ENCODE measurements at regions not wholly inside any gene's neighbourhood (a gene's known extent, or its start where the extent isn't known, plus 50 kb on each side); places are given as distances from the start of the nearest gene placed in this dataset.
"Not testable (repeated sequence)": the region's sequence is repeated elsewhere in the genome, so short reads cannot be mapped to it uniquely, and the experiment has no call there.

- DNase-seq (ENCODE audit: insufficient read length, low spot score), result no peak
- TF ChIP-seq TAF1 (IDR thresholded peaks at IDR 0.05; ENCODE audit: low read depth, low read length), result no peak
- no peak for FAIRE-seq
These were observed 365.4 kb downstream of the BRD1 start for GRCh38 chr22:49462291-49462690.

- DNase-seq (ENCODE audit: insufficient read length, low spot score) (no peak), FAIRE-seq (no peak)
- no peak for TF ChIP-seq POU2F2 (IDR thresholded peaks at IDR 0.05; ENCODE audit: low read depth, low read length)
- no peak for TF ChIP-seq POLR2AphosphoS5 (IDR thresholded peaks at IDR 0.05; ENCODE audit: low read depth, low read length)
These were observed 366.0 kb downstream of the BRD1 start for GRCh38 chr22:49461674-49462073.

GRCh38 chr22:49460592-49461281, 366.9 kb downstream of the BRD1 start:
- no peak for DNase-seq (ENCODE audit: insufficient read length, low spot score)
- FAIRE-seq, result no peak
- TF ChIP-seq PAX5 (IDR thresholded peaks at IDR 0.05; ENCODE audit: insufficient read depth, low read length, severe bottlenecking) (no peak), TAF1 (IDR thresholded peaks at IDR 0.05; ENCODE audit: low read depth, low read length) (no peak), SPI1 (IDR thresholded peaks at IDR 0.05; ENCODE audit: low read depth, low read length) (no peak), POLR2A (IDR thresholded peaks at IDR 0.05; ENCODE audit: low read depth, low read length) (no peak), POU2F2 (IDR thresholded peaks at IDR 0.05; ENCODE audit: low read depth, low read length) (no peak), POLR2AphosphoS5 (IDR thresholded peaks at IDR 0.05; ENCODE audit: low read depth, low read length) (no peak)

GRCh38 chr22:49460091-49460490, 367.6 kb downstream of the BRD1 start:
- no peak for TF ChIP-seq SPI1 (IDR thresholded peaks at IDR 0.05; ENCODE audit: low read depth, low read length)
- no peak for TF ChIP-seq POLR2A (IDR thresholded peaks at IDR 0.05; ENCODE audit: low read depth, low read length)
- TF ChIP-seq PAX5 (IDR thresholded peaks at IDR 0.05; ENCODE audit: insufficient read depth, low read length, severe bottlenecking), result no peak
- TF ChIP-seq TAF1 (IDR thresholded peaks at IDR 0.05; ENCODE audit: low read depth, low read length), result no peak
- FAIRE-seq, result no peak
- DNase-seq (ENCODE audit: insufficient read length, low spot score), result no peak

GRCh38 chr22:49458708-49459099, 369.0 kb downstream of the BRD1 start:
- FAIRE-seq (no peak), DNase-seq (ENCODE audit: insufficient read length, low spot score) (no peak)
- TF ChIP-seq POU2F2 (IDR thresholded peaks at IDR 0.05; ENCODE audit: low read depth, low read length), result no peak
- no peak for TF ChIP-seq POLR2AphosphoS5 (IDR thresholded peaks at IDR 0.05; ENCODE audit: low read depth, low read length)
- no peak for TF ChIP-seq PAX5 (IDR thresholded peaks at IDR 0.05; ENCODE audit: insufficient read depth, low read length, severe bottlenecking)
- no peak for TF ChIP-seq TAF1 (IDR thresholded peaks at IDR 0.05; ENCODE audit: low read depth, low read length)
- TF ChIP-seq POLR2A (IDR thresholded peaks at IDR 0.05; ENCODE audit: low read depth, low read length), result no peak
- TF ChIP-seq SPI1 (IDR thresholded peaks at IDR 0.05; ENCODE audit: low read depth, low read length), result no peak

- FAIRE-seq (no peak), DNase-seq (ENCODE audit: insufficient read length, low spot score) (no peak)
- no peak for TF ChIP-seq POLR2A (IDR thresholded peaks at IDR 0.05; ENCODE audit: low read depth, low read length)
- no peak for TF ChIP-seq TAF1 (IDR thresholded peaks at IDR 0.05; ENCODE audit: low read depth, low read length)
- TF ChIP-seq POU2F2 (IDR thresholded peaks at IDR 0.05; ENCODE audit: low read depth, low read length), result no peak
These were observed 369.5 kb downstream of the BRD1 start for GRCh38 chr22:49457946-49458707.

GRCh38 chr22:49457146-49457545, 370.5 kb downstream of the BRD1 start:
- TF ChIP-seq TAF1 (IDR thresholded peaks at IDR 0.05; ENCODE audit: low read depth, low read length) (no peak), SPI1 (IDR thresholded peaks at IDR 0.05; ENCODE audit: low read depth, low read length) (no peak), PAX5 (IDR thresholded peaks at IDR 0.05; ENCODE audit: insufficient read depth, low read length, severe bottlenecking) (no peak), POU2F2 (IDR thresholded peaks at IDR 0.05; ENCODE audit: low read depth, low read length) (no peak), POLR2A (IDR thresholded peaks at IDR 0.05; ENCODE audit: low read depth, low read length) (no peak), POLR2AphosphoS5 (IDR thresholded peaks at IDR 0.05; ENCODE audit: low read depth, low read length) (no peak)
- FAIRE-seq, result no peak

GRCh38 chr22:49455595-49455994, 372.1 kb downstream of the BRD1 start:
- TF ChIP-seq POLR2AphosphoS5 (IDR thresholded peaks at IDR 0.05; ENCODE audit: low read depth, low read length), result no peak
- TF ChIP-seq POLR2A (IDR thresholded peaks at IDR 0.05; ENCODE audit: low read depth, low read length), result no peak
- no peak for TF ChIP-seq PAX5 (IDR thresholded peaks at IDR 0.05; ENCODE audit: insufficient read depth, low read length, severe bottlenecking)
- TF ChIP-seq TAF1 (IDR thresholded peaks at IDR 0.05; ENCODE audit: low read depth, low read length), result no peak
- TF ChIP-seq POU2F2 (IDR thresholded peaks at IDR 0.05; ENCODE audit: low read depth, low read length), result no peak
- no peak for TF ChIP-seq SPI1 (IDR thresholded peaks at IDR 0.05; ENCODE audit: low read depth, low read length)
- DNase-seq (ENCODE audit: insufficient read length, low spot score), result no peak
- FAIRE-seq, result no peak

More at GRCh38 chr22:49457146-49457545, 370.5 kb downstream of the BRD1 start:
- no peak for DNase-seq (ENCODE audit: insufficient read length, low spot score)

- DNase-seq (ENCODE audit: insufficient read length, low spot score) (no peak), FAIRE-seq (no peak)
- TF ChIP-seq POLR2AphosphoS5 (IDR thresholded peaks at IDR 0.05; ENCODE audit: low read depth, low read length) (no peak), POU2F2 (IDR thresholded peaks at IDR 0.05; ENCODE audit: low read depth, low read length) (no peak), POLR2A (IDR thresholded peaks at IDR 0.05; ENCODE audit: low read depth, low read length) (no peak), PAX5 (IDR thresholded peaks at IDR 0.05; ENCODE audit: insufficient read depth, low read length, severe bottlenecking) (no peak), TAF1 (IDR thresholded peaks at IDR 0.05; ENCODE audit: low read depth, low read length) (no peak), SPI1 (IDR thresholded peaks at IDR 0.05; ENCODE audit: low read depth, low read length) (no peak)
These were observed 372.9 kb downstream of the BRD1 start for GRCh38 chr22:49454726-49455125.

- DNase-seq (ENCODE audit: insufficient read length, low spot score) (no peak), FAIRE-seq (no peak)
- TF ChIP-seq TAF1 (IDR thresholded peaks at IDR 0.05; ENCODE audit: low read depth, low read length), result no peak
- TF ChIP-seq SPI1 (IDR thresholded peaks at IDR 0.05; ENCODE audit: low read depth, low read length), result no peak
- TF ChIP-seq POU2F2 (IDR thresholded peaks at IDR 0.05; ENCODE audit: low read depth, low read length), result no peak
- no peak for TF ChIP-seq POLR2AphosphoS5 (IDR thresholded peaks at IDR 0.05; ENCODE audit: low read depth, low read length)
- no peak for TF ChIP-seq POLR2A (IDR thresholded peaks at IDR 0.05; ENCODE audit: low read depth, low read length)
- TF ChIP-seq PAX5 (IDR thresholded peaks at IDR 0.05; ENCODE audit: insufficient read depth, low read length, severe bottlenecking), result no peak
These were observed 373.9 kb downstream of the BRD1 start for GRCh38 chr22:49453771-49454170.

GRCh38 chr22:49453019-49453418, 374.7 kb downstream of the BRD1 start:
- FAIRE-seq; DNase-seq (ENCODE audit: insufficient read length, low spot score): not testable (repeated sequence)

All from GM12891 (cell line).